Thyroid gland (tissue), 4 donors: ENCODE measurements at regions not wholly inside any gene's neighbourhood (a gene's known extent, or its start where the extent isn't known, plus 50 kb on each side); places are given as distances from the start of the nearest gene placed in this dataset.

ENCODE experiments used
- POLR2A ChIP-seq, 2 donors: fragments of 450-650 bp; IDR thresholded peaks; one replicate each; pipeline ENCODE4 v1.6.1; 2017; ENCODE audit warnings: antibody characterized with exemption in 2 of 2, mild to moderate bottlenecking in 2 of 2, moderate library complexity in 1 of 2
- TF ChIP-seq, protein P1 (sequence below), 6 experiments: fragments of 200-600 bp in 3 of 6; fragments of 450-650 bp in 3 of 6; sonication (generic) in 3 of 6; IDR thresholded peaks; one replicate each; pipeline ENCODE4 v1.5.1; 2016 to 2019; ENCODE audit warnings: antibody characterized with exemption in 6 of 6, mild to moderate bottlenecking in 2 of 6, inconsistent platforms in 1 of 6, moderate library complexity in 1 of 6

DNA sequence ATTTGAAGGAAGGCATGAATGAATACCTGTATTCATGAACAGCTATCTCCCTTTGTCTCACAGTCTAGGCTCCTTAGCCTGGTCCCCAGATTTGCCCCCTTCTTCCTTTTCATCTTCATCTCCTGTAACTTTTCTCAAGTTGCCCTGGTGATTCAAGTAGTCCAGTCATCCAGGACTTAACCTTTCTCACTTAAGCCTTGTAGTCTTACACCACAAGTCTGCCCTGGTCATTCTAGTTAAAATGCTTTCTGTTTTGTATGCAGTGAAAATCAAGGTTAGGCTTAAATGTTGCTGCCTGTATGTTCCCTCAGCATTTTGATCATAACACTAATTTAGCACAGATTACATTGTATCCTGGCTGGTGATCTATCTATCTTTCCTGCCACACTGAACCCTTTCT is 58.5 kb upstream of the SLC7A11 start:
- TF ChIP-seq, protein P1, sequence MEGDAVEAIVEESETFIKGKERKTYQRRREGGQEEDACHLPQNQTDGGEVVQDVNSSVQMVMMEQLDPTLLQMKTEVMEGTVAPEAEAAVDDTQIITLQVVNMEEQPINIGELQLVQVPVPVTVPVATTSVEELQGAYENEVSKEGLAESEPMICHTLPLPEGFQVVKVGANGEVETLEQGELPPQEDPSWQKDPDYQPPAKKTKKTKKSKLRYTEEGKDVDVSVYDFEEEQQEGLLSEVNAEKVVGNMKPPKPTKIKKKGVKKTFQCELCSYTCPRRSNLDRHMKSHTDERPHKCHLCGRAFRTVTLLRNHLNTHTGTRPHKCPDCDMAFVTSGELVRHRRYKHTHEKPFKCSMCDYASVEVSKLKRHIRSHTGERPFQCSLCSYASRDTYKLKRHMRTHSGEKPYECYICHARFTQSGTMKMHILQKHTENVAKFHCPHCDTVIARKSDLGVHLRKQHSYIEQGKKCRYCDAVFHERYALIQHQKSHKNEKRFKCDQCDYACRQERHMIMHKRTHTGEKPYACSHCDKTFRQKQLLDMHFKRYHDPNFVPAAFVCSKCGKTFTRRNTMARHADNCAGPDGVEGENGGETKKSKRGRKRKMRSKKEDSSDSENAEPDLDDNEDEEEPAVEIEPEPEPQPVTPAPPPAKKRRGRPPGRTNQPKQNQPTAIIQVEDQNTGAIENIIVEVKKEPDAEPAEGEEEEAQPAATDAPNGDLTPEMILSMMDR (IDR thresholded peaks at IDR 0.05): no peak
- TF ChIP-seq POLR2A (IDR thresholded peaks at IDR 0.05): no peak
